Right lobe of liver (tissue), 4 donors: ENCODE measurements at regions not wholly inside any gene's neighbourhood (a gene's known extent, or its start where the extent isn't known, plus 50 kb on each side); places are given as distances from the start of the nearest gene placed in this dataset.

Experiments
- CTCF ChIP-seq, 4 donors: fragments of 200-600 bp in 3 of 4; fragments of 450-650 bp in 1 of 4; IDR thresholded peaks; one replicate each; pipeline versions ENCODE4 v1.5.1 to v1.8.0; 2016 to 2022; ENCODE audit warnings: antibody characterized with exemption in 4 of 4, mild to moderate bottlenecking in 2 of 4
- POLR2A ChIP-seq: fragments of 450-650 bp; IDR thresholded peaks from one replicate; pipeline ENCODE4 v1.6.1; 2017; ENCODE audit warnings: antibody characterized with exemption, mild to moderate bottlenecking
- donor health status: DM: no; HTN: no; CAD: no.
- donor health status: DM: no; HTN: no; CAD: no.
- donor health status: DM: no; HTN: yes; CAD: no.

GRCh38 chr7:80997841-80998240, 79.0 kb upstream of the SEMA3C start:
- TF ChIP-seq CTCF (IDR thresholded peaks at IDR 0.05) (no peak), POLR2A (no peak)
